ENCODE measurements at regions not wholly inside any gene's neighbourhood (a gene's known extent, or its start where the extent isn't known, plus 50 kb on each side); places are given as distances from the start of the nearest gene placed in this dataset.
"Not testable (repeated sequence)": the region's sequence is repeated elsewhere in the genome, so short reads cannot be mapped to it uniquely, and the experiment has no call there.

DNA sequence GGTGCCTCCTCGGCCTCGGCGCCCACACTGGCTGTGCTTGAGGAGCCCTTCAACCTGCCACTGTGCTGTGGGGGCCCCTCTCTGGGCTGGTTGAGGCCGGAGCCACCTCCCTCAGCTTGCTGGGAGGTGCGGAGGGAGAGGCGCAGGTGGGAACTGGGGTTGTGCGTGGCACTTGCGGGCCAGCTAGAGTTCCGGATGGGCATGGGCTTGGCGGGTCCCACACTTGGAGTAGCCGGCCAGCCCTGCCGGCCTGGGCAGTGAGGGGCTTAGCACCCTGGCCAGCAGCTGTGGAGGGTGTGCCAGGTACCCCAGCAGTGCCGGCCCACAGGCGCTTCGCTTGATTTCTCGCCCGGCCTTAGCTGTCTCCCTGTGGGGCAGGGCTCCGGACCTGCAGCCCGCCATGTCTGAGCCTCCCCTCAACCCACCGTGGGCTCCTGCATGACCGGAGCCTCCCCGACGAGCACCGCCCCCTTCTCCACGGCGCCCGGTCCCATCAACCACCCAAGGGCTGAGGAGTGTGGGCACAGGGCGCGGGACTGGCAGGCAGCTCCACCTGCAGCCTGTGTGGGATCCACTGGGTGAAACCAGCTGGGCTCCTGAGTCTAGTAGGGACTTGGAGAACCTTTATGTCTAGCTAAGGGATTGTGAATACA lies 723.8 kb downstream of the DIAPH3 start:
- Histone ChIP-seq H3K27ac (ENCODE audit: low read depth, low read length) (no peak overlapping the region), H3K4me3 (ENCODE audit: low read depth, low read length) (no peak overlapping the region), H2AFZ (ENCODE audit: low read length, unreplicated experiment) (no peak overlapping the region), H3K4me1 (ENCODE audit: control insufficient read depth, insufficient read depth, low read length, unreplicated experiment) (no peaks in the 10 kb centered on the region), H3K36me3 (ENCODE audit: insufficient read depth, low read length) (no peaks in the 10 kb centered on the region), H3K27me3 (ENCODE audit: insufficient read depth, low read length) (no peaks in the 10 kb centered on the region), H3K79me2 (ENCODE audit: control insufficient read depth, insufficient read depth, low read length, unreplicated experiment) (no peaks in the 10 kb centered on the region)

- H3K27me3 ChIP-seq (ENCODE audit: insufficient read depth, low read length); H2AFZ ChIP-seq (ENCODE audit: low read length, unreplicated experiment); H3K4me1 ChIP-seq (ENCODE audit: control insufficient read depth, insufficient read depth, low read length, unreplicated experiment); H3K4me3 ChIP-seq (ENCODE audit: low read depth, low read length); H3K36me3 ChIP-seq (ENCODE audit: insufficient read depth, low read length); H3K79me2 ChIP-seq (ENCODE audit: control insufficient read depth, insufficient read depth, low read length, unreplicated experiment); H3K27ac ChIP-seq (ENCODE audit: low read depth, low read length): not testable (repeated sequence)
Observed at GRCh38 chr13:59441068-59441467, 722.7 kb downstream of the DIAPH3 start.

- no peak overlapping the region for H2AFZ ChIP-seq (ENCODE audit: low read length, unreplicated experiment)
- no peaks in the 10 kb centered on the region for H3K4me1 ChIP-seq (ENCODE audit: control insufficient read depth, insufficient read depth, low read length, unreplicated experiment)
- H3K27ac ChIP-seq (ENCODE audit: low read depth, low read length), result no peak overlapping the region
- H3K4me3 ChIP-seq (ENCODE audit: low read depth, low read length), result no peak overlapping the region
- no peaks in the 10 kb centered on the region for H3K79me2 ChIP-seq (ENCODE audit: control insufficient read depth, insufficient read depth, low read length, unreplicated experiment)
- no peaks in the 10 kb centered on the region for H3K27me3 ChIP-seq (ENCODE audit: insufficient read depth, low read length)
- no peaks in the 10 kb centered on the region for H3K36me3 ChIP-seq (ENCODE audit: insufficient read depth, low read length)
Observed at GRCh38 chr13:59441596-59442280, 722.0 kb downstream of the DIAPH3 start.

DNA sequence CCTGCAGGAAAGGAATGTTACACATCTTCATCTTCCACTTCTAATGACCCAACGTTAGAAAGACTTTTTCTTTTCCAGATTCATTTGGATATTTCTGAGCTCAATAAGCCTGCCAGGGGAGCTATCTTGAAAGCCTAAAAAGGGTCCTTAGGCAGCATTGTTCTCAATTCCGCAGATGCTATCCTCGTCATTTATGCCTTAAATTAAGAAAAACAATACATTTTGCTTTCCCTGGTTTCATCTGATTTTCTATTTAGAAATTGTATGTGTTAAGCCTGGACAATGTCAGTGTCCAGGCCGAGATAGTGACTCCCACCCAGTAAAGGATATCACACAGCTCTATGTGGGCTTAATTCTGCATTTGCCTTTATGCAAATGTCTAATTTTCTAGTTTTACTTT lies 721.3 kb downstream of the DIAPH3 start:
- Histone ChIP-seq H3K79me2 (ENCODE audit: control insufficient read depth, insufficient read depth, low read length, unreplicated experiment) (no peaks in the 10 kb centered on the region), H3K4me1 (ENCODE audit: control insufficient read depth, insufficient read depth, low read length, unreplicated experiment) (no peaks in the 10 kb centered on the region), H3K27ac (ENCODE audit: low read depth, low read length) (no peak overlapping the region)

DNA sequence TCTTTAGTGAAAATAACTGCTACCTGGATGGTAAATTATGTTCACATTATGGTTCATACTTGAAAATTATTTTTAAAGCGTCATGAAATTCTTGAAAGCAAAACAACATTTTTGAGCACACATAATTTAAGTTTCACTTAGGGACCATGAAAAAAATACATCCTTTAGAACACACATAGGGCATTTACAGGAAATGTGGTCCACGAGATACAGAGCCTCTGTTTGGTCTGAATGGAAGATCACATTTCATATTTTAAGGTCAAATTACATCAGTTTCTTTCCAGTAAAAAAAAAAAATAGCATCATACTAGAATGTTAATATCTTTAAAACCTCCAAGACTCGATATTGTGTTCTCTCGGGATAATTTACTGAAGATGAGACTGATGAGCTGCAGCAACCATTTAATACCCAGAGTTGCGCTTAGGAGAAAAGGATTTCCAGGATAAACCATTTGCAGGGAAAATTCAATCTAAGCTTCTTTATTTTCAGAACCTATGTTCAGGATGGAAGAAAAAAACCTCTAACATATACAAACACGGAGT lies 720.7 kb downstream of the DIAPH3 start:
- Histone ChIP-seq H3K27ac (ENCODE audit: low read depth, low read length) (no peak overlapping the region), H3K79me2 (ENCODE audit: control insufficient read depth, insufficient read depth, low read length, unreplicated experiment) (no peaks in the 10 kb centered on the region), H2AFZ (ENCODE audit: low read length, unreplicated experiment) (no peak overlapping the region), H3K27me3 (ENCODE audit: insufficient read depth, low read length) (no peaks in the 10 kb centered on the region), H3K4me3 (ENCODE audit: low read depth, low read length) (no peak overlapping the region), H3K36me3 (ENCODE audit: insufficient read depth, low read length) (no peaks in the 10 kb centered on the region), H3K4me1 (ENCODE audit: control insufficient read depth, insufficient read depth, low read length, unreplicated experiment) (no peaks in the 10 kb centered on the region)

More for the DNA sequence above, 721.3 kb downstream of the DIAPH3 start:
- Histone ChIP-seq H3K4me3 (ENCODE audit: low read depth, low read length) (no peak overlapping the region), H2AFZ (ENCODE audit: low read length, unreplicated experiment) (no peak overlapping the region), H3K27me3 (ENCODE audit: insufficient read depth, low read length) (no peaks in the 10 kb centered on the region), H3K36me3 (ENCODE audit: insufficient read depth, low read length) (no peaks in the 10 kb centered on the region)

GRCh38 chr13:59444210-59444857 lies 719.4 kb downstream of the DIAPH3 start:
- Histone ChIP-seq H2AFZ (ENCODE audit: low read length, unreplicated experiment) (no peak overlapping the region), H3K79me2 (ENCODE audit: control insufficient read depth, insufficient read depth, low read length, unreplicated experiment) (no peaks in the 10 kb centered on the region), H3K27me3 (ENCODE audit: insufficient read depth, low read length) (no peaks in the 10 kb centered on the region), H3K36me3 (ENCODE audit: insufficient read depth, low read length) (no peaks in the 10 kb centered on the region), H3K27ac (ENCODE audit: low read depth, low read length) (no peak overlapping the region), H3K4me3 (ENCODE audit: low read depth, low read length) (no peak overlapping the region), H3K4me1 (ENCODE audit: control insufficient read depth, insufficient read depth, low read length, unreplicated experiment) (no peaks in the 10 kb centered on the region)

- Histone ChIP-seq H3K27me3 (ENCODE audit: insufficient read depth, low read length) (no peaks in the 10 kb centered on the region), H3K4me3 (ENCODE audit: low read depth, low read length) (no peak overlapping the region), H3K27ac (ENCODE audit: low read depth, low read length) (no peak overlapping the region), H2AFZ (ENCODE audit: low read length, unreplicated experiment) (no peak overlapping the region), H3K79me2 (ENCODE audit: control insufficient read depth, insufficient read depth, low read length, unreplicated experiment) (no peaks in the 10 kb centered on the region), H3K36me3 (ENCODE audit: insufficient read depth, low read length) (no peaks in the 10 kb centered on the region), H3K4me1 (ENCODE audit: control insufficient read depth, insufficient read depth, low read length, unreplicated experiment) (no peaks in the 10 kb centered on the region)
Observed at GRCh38 chr13:59445812-59446211, 717.9 kb downstream of the DIAPH3 start.

- Histone ChIP-seq H2AFZ (ENCODE audit: low read length, unreplicated experiment) (no peak overlapping the region), H3K36me3 (ENCODE audit: insufficient read depth, low read length) (no peaks in the 10 kb centered on the region), H3K27ac (ENCODE audit: low read depth, low read length) (no peak overlapping the region), H3K79me2 (ENCODE audit: control insufficient read depth, insufficient read depth, low read length, unreplicated experiment) (no peaks in the 10 kb centered on the region), H3K4me3 (ENCODE audit: low read depth, low read length) (no peak overlapping the region), H3K27me3 (ENCODE audit: insufficient read depth, low read length) (no peaks in the 10 kb centered on the region), H3K4me1 (ENCODE audit: control insufficient read depth, insufficient read depth, low read length, unreplicated experiment) (no peaks in the 10 kb centered on the region)
Observed at GRCh38 chr13:59446391-59446790, 717.3 kb downstream of the DIAPH3 start.

GRCh38 chr13:59447031-59447430 lies 716.7 kb downstream of the DIAPH3 start:
- H3K79me2 ChIP-seq (ENCODE audit: control insufficient read depth, insufficient read depth, low read length, unreplicated experiment), result no peaks in the 10 kb centered on the region
- no peaks in the 10 kb centered on the region for H3K36me3 ChIP-seq (ENCODE audit: insufficient read depth, low read length)
- H2AFZ ChIP-seq (ENCODE audit: low read length, unreplicated experiment), result no peak overlapping the region
- H3K27me3 ChIP-seq (ENCODE audit: insufficient read depth, low read length), result no peaks in the 10 kb centered on the region
- no peak overlapping the region for H3K4me3 ChIP-seq (ENCODE audit: low read depth, low read length)
- H3K4me1 ChIP-seq (ENCODE audit: control insufficient read depth, insufficient read depth, low read length, unreplicated experiment), result no peaks in the 10 kb centered on the region
- H3K27ac ChIP-seq (ENCODE audit: low read depth, low read length), result no peak overlapping the region

DNA sequence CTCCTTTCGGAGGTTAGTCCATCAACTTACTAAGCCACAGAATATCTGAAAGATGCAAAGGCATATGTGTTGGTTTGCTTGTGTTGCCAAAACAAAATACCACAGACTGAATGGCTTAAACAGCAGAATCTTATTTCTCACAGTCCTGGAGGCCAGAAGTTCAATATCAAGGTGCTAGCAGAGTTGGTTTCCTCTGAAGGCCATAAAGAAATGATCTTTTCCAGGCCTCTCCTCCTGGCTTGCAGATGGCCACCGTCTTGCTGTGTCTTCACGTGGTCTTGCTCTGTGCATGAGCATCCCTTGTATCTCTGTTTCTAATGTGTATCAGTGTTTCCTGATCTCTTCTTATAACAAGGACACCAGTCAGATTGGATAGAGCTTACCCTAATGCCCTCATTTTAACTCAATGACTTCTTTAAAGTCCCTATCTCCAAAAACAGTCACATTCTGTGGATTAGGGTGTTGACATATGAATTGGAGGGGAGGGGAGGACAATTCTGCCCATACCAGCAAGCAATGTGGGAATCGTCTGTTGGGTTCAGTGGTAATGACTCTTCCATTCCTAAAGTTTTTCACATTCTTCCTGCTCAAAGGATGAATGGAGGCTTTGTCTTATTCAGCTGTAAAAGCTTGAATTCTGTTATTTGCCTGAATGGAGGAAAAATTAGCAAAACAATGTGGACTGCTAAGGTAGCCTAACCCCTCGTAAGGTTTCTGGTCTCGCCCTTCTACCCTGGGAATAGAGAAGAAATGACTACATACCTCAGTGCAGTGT lies 715.7 kb downstream of the DIAPH3 start:
- Histone ChIP-seq H3K27me3 (ENCODE audit: insufficient read depth, low read length) (no peaks in the 10 kb centered on the region), H3K4me1 (ENCODE audit: control insufficient read depth, insufficient read depth, low read length, unreplicated experiment) (no peaks in the 10 kb centered on the region)

More for the DNA sequence above, 715.7 kb downstream of the DIAPH3 start:
- Histone ChIP-seq H3K36me3 (ENCODE audit: insufficient read depth, low read length) (no peaks in the 10 kb centered on the region), H3K27ac (ENCODE audit: low read depth, low read length) (no peak overlapping the region), H2AFZ (ENCODE audit: low read length, unreplicated experiment) (no peak overlapping the region), H3K79me2 (ENCODE audit: control insufficient read depth, insufficient read depth, low read length, unreplicated experiment) (no peaks in the 10 kb centered on the region), H3K4me3 (ENCODE audit: low read depth, low read length) (no peak overlapping the region)
